ENCODE measurements at regions not wholly inside any gene's neighbourhood (a gene's known extent, or its start where the extent isn't known, plus 50 kb on each side); places are given as distances from the start of the nearest gene placed in this dataset.
"Not testable (repeated sequence)": the region's sequence is repeated elsewhere in the genome, so short reads cannot be mapped to it uniquely, and the experiment has no call there.

DNA sequence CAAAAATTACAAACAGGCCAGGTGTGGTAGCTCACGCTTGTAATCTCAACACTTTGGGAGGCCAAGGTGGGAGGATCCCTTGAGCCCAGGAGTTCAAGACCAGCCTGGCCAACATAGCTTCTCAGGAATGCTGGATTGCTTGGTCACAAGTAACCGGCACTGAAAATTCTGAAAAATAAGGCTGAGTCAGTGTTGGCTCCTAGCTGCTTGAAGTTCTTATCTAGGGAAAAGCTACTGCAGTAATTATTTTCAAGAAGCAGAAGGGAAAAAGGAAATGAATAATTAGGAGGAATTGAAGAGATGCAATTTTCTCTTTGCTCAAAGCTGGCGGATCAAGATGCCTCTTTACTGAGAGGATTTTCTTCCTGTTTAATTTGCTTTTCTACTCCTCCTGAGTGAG lies 75.0 kb upstream of the GTF3A start:
- no peak overlapping the region for H3K27ac ChIP-seq
- WGBS, 2 donors, result 55 to 64% methylated on average over 3 of the region's 3 CpGs
- no peak overlapping the region for H3K4me3 ChIP-seq
- no peak for TF ChIP-seq POLR2A (IDR thresholded peaks at IDR 0.05)
- TF ChIP-seq, protein P1, sequence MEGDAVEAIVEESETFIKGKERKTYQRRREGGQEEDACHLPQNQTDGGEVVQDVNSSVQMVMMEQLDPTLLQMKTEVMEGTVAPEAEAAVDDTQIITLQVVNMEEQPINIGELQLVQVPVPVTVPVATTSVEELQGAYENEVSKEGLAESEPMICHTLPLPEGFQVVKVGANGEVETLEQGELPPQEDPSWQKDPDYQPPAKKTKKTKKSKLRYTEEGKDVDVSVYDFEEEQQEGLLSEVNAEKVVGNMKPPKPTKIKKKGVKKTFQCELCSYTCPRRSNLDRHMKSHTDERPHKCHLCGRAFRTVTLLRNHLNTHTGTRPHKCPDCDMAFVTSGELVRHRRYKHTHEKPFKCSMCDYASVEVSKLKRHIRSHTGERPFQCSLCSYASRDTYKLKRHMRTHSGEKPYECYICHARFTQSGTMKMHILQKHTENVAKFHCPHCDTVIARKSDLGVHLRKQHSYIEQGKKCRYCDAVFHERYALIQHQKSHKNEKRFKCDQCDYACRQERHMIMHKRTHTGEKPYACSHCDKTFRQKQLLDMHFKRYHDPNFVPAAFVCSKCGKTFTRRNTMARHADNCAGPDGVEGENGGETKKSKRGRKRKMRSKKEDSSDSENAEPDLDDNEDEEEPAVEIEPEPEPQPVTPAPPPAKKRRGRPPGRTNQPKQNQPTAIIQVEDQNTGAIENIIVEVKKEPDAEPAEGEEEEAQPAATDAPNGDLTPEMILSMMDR (IDR thresholded peaks at IDR 0.05), result no peak
- H3K4me1 ChIP-seq, result no peaks in the 10 kb centered on the region
- H3K27me3 ChIP-seq, result no peaks in the 10 kb centered on the region
- intact Hi-C loops (cut with DNase I; ENCODE audit: low total_unique reads), result no loop called here
- no peak for DNase-seq
- no peaks in the 10 kb centered on the region for H3K36me3 ChIP-seq (ENCODE audit: low read depth, missing control alignments)
- H3K9me3 ChIP-seq, result no peaks in the 10 kb centered on the region

GRCh38 chr13:27350825-27351224 lies 73.6 kb upstream of the GTF3A start:
- intact Hi-C loops (cut with DNase I; ENCODE audit: low total_unique reads); H3K27me3 ChIP-seq; H3K36me3 ChIP-seq (ENCODE audit: low read depth, missing control alignments); H3K9me3 ChIP-seq; DNase-seq; H3K27ac ChIP-seq; H3K4me1 ChIP-seq; H3K4me3 ChIP-seq: not testable (repeated sequence)
- WGBS, 2 donors, result 86 to 91% methylated on average over 6 of the region's 6 CpGs

DNA sequence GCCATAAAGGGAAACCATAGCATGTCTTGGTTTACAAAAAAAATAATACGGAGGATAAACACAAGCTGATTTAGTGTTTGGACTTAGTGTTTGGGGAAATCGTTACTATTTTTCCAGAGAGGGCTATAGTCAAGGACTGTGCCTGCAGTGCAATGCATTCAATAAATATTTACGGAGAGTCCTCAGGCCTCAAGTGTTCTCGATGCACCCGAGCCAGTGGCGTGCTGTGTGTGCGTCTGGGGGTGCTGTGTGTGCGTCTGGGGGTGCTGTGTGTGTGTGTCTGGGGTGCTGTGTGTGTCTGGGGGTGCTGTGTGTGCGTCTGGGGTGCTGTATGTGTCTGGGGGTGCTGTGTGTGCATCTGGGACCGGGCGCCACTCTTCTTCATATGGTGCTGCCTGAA lies 71.7 kb upstream of the GTF3A start:
- WGBS, 2 donors, result 92 to 93% methylated on average over 11 of the region's 11 CpGs
- Histone ChIP-seq H3K4me1 (no peaks in the 10 kb centered on the region), H3K27ac (no peak overlapping the region), H3K36me3 (ENCODE audit: low read depth, missing control alignments) (no peaks in the 10 kb centered on the region), H3K27me3 (no peaks in the 10 kb centered on the region), H3K4me3 (no peak overlapping the region), H3K9me3 (no peaks in the 10 kb centered on the region)
- TF ChIP-seq, protein P1 (IDR thresholded peaks at IDR 0.05), result no peak
- no peak for TF ChIP-seq POLR2A (IDR thresholded peaks at IDR 0.05)
- intact Hi-C loops (cut with DNase I; ENCODE audit: low total_unique reads), result no loop called here
- DNase-seq, result no peak

GRCh38 chr13:27353166-27353583 lies 71.2 kb upstream of the GTF3A start:
- Histone ChIP-seq H3K27me3 (no peaks in the 10 kb centered on the region), H3K9me3 (no peaks in the 10 kb centered on the region), H3K4me3 (no peak overlapping the region), H3K27ac (no peak overlapping the region), H3K36me3 (ENCODE audit: low read depth, missing control alignments) (no peaks in the 10 kb centered on the region), H3K4me1 (no peaks in the 10 kb centered on the region)
- TF ChIP-seq, protein P1 (IDR thresholded peaks at IDR 0.05), result no peak
- TF ChIP-seq POLR2A (IDR thresholded peaks at IDR 0.05), result no peak
- intact Hi-C loops (cut with DNase I; ENCODE audit: low total_unique reads), result no loop called here
- no peak for DNase-seq
- whole genome bisulfite sequencing, 2 donors, result 60 to 66% methylated on average over 9 of the region's 9 CpGs

DNA sequence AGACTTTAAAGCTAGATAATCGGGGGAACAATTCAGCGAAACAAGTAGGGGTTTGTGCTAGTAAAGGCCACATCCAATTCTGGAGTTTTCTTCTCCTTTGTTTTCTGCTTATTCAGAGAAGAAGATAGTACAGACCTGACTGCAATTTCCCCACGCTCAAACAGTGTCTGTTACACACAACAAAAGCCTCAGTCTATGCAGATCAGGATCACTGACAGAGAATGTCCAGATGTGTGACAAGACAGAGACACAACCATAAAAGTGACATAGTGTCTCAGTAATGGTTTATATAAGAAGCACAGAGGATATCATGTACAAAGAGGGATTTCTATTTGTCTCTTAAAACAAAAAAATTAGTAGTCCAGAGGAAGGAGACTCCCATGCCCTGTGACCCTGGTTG lies 70.7 kb upstream of the GTF3A start:
- 60 to 67% methylated on average over 3 of the region's 3 CpGs for WGBS, 2 donors
- Histone ChIP-seq H3K4me3 (no peak overlapping the region), H3K27ac (no peak overlapping the region), H3K36me3 (ENCODE audit: low read depth, missing control alignments) (no peaks in the 10 kb centered on the region), H3K4me1 (no peaks in the 10 kb centered on the region), H3K9me3 (no peaks in the 10 kb centered on the region), H3K27me3 (no peaks in the 10 kb centered on the region)
- no peak for DNase-seq
- TF ChIP-seq, protein P1 (IDR thresholded peaks at IDR 0.05), result no peak
- TF ChIP-seq POLR2A (IDR thresholded peaks at IDR 0.05), result no peak
- intact Hi-C loops (cut with DNase I; ENCODE audit: low total_unique reads), result no loop called here
